ENCODE measurements at regions not wholly inside any gene's neighbourhood (a gene's known extent, or its start where the extent isn't known, plus 50 kb on each side); places are given as distances from the start of the nearest gene placed in this dataset.

DNA sequence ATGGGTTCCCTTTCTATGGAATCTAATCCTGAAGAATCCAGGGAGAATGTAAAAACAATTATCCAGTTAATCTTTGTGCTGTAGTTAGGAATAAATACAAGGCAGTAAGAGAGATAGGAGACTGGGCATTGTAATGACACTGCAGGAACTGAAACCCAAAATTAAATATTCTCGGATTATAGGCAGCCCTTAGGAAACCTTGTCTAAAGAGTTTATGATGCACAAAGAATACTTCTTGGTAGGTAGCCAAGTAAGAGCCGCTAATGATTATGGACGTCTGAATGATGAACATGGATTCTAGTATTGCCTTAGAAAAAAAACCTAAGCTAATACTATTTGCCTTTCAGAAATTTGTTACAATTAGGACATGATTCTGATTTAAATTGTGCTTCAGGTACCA, 165.4 kb upstream of the LRIG3 start:
- TF ChIP-seq CTCF (IDR thresholded peaks at IDR 0.05; ENCODE audit: extremely low read depth, insufficient read depth, missing control alignments), result no peak
- DNase-seq (ENCODE audit: low spot score), result no peak
- in situ Hi-C loops (cut with MboI; ENCODE audit: low pct_unique_long_range_greater_than_20kb, low sequenced_read_pairs, unreplicated experiment), result no loop called here

- no peak for DNase-seq (ENCODE audit: low spot score)
- in situ Hi-C loops (cut with MboI; ENCODE audit: low pct_unique_long_range_greater_than_20kb, low sequenced_read_pairs, unreplicated experiment), result no loop called here
- TF ChIP-seq CTCF (IDR thresholded peaks at IDR 0.05; ENCODE audit: extremely low read depth, insufficient read depth, missing control alignments), result no peak
Observed at GRCh38 chr12:59084511-59085375, 164.4 kb upstream of the LRIG3 start.

- DNase-seq (ENCODE audit: low spot score), result no peak
- TF ChIP-seq CTCF (IDR thresholded peaks at IDR 0.05; ENCODE audit: extremely low read depth, insufficient read depth, missing control alignments), result no peak
- in situ Hi-C loops (cut with MboI; ENCODE audit: low pct_unique_long_range_greater_than_20kb, low sequenced_read_pairs, unreplicated experiment), result no loop called here
Observed at GRCh38 chr12:59082952-59083351, 162.6 kb upstream of the LRIG3 start.

DNA sequence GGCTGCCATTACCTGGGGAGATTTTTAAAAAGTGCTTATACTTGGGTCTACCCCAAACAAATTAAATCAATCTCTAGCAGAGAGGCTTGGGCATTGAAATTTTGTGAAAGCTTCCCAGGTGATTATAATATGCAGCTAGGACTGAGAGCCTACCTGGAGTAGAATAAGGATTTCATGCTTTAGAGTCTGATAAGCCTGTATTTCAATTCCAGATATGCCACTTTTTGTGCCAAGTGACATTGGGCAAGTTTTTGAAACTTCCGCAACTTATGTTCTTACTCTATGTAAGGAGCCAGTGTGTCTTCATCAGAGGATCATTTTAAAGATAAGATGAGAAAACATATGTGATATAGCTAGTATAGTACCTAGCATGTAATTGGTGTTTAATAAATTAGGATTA, 159.8 kb upstream of the LRIG3 start:
- DNase-seq (ENCODE audit: low spot score), result no peak
- in situ Hi-C loops (cut with MboI; ENCODE audit: low pct_unique_long_range_greater_than_20kb, low sequenced_read_pairs, unreplicated experiment), result no loop called here
- TF ChIP-seq CTCF (IDR thresholded peaks at IDR 0.05; ENCODE audit: extremely low read depth, insufficient read depth, missing control alignments), result no peak

DNA sequence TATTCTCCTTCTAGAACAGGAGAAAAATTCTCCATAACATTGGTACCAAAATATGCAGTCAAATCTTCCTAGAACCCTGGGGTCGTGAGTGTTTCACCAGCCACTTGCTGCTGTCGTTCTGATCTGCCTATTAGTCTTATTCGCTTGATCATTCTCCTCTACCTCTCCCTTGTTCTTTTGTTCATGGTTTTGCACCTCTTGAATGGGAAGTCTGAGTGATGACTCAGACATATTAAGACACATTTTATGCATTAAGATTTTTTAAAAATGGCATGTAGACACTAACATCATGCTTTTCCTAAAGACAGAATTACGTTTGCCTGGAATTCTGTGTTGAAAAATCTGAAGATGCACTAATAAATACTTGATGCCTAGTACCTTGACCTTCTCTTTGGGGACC, 159.2 kb upstream of the LRIG3 start:
- TF ChIP-seq CTCF (IDR thresholded peaks at IDR 0.05; ENCODE audit: extremely low read depth, insufficient read depth, missing control alignments), result no peak
- in situ Hi-C loops (cut with MboI; ENCODE audit: low pct_unique_long_range_greater_than_20kb, low sequenced_read_pairs, unreplicated experiment), result no loop called here
- DNase-seq (ENCODE audit: low spot score), result no peak

DNA sequence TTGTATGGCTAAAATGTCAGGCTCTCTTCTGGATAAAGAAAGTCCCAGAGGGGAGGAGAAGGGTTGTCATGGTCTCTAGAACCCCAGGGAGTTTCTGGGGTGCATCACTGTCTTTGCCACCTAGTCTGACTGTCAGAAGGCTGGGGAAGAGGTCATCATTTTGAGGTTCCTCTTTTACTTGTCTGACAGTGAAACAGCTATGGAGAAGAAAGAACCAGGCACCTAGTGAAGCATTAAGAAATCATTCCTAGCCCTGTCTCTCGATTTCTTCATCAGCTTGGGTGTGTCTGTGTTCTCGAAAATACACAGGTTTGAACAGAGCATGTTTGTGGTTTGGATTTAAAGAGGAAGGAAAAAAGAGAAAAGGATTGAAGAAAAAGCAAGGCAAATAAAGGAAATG, 158.7 kb upstream of the LRIG3 start:
- in situ Hi-C loops (cut with MboI; ENCODE audit: low pct_unique_long_range_greater_than_20kb, low sequenced_read_pairs, unreplicated experiment), result no loop called here
- no peak for DNase-seq (ENCODE audit: low spot score)
- no peak for TF ChIP-seq CTCF (IDR thresholded peaks at IDR 0.05; ENCODE audit: extremely low read depth, insufficient read depth, missing control alignments)

Measured in GM13977 (cell line).